HL-60 (cell line): ENCODE measurements at regions not wholly inside any gene's neighbourhood (a gene's known extent, or its start where the extent isn't known, plus 50 kb on each side); places are given as distances from the start of the nearest gene placed in this dataset.

Source experiments
- DNase-seq, 2 experiments: peaks; one replicate each; pipeline ENCODE4 v3.0.0-alpha.2; 2010 to 2020; ENCODE audit warnings: low read depth in 1 of 2, low spot score in 1 of 2
- H3K27ac ChIP-seq: fragments of 250-450 bp; sonication (Bioruptor Pico); replicated peaks from 2 replicates; pipeline ENCODE4 v1.5.1; 2020; ENCODE audit warnings: mild to moderate bottlenecking, moderate library complexity
- H3K27me3 ChIP-seq: fragments of 250-450 bp; sonication (Bioruptor Pico); 2 replicates; pipeline ENCODE4 v1.5.1; 2021; ENCODE audit warnings: mild to moderate bottlenecking, moderate library complexity; ENCODE audit not compliant: insufficient read depth, poor library complexity, severe bottlenecking
- H3K4me3 ChIP-seq: replicated peaks from 2 replicates; pipeline ENCODE4 v1.5.1; 2011; ENCODE audit warnings: mild to moderate bottlenecking, control low read depth, low read length; ENCODE audit not compliant: insufficient read depth
- GABPA ChIP-seq: IDR thresholded peaks from 2 replicates; pipeline ENCODE4 v1.6.1; 2012; ENCODE audit warnings: low read depth
- POLR2AphosphoS5 ChIP-seq: IDR thresholded peaks from 2 replicates; pipeline ENCODE4 v1.6.1; 2012; ENCODE audit warnings: low read depth
- REST ChIP-seq: IDR thresholded peaks from 2 replicates; pipeline ENCODE4 v1.6.1; 2012; ENCODE audit warnings: low read depth; ENCODE audit not compliant: insufficient replicate concordance
- SPI1 ChIP-seq: IDR thresholded peaks from 2 replicates; pipeline ENCODE4 v1.6.1; 2012; ENCODE audit warnings: low read depth, mild to moderate bottlenecking, borderline replicate concordance
- TF ChIP-seq, protein P1 (sequence below): IDR thresholded peaks from one replicate; pipeline ENCODE4 v1.5.1; 2011; ENCODE audit warnings: low read length, control low read depth, inconsistent platforms; ENCODE audit not compliant: insufficient read depth

DNA sequence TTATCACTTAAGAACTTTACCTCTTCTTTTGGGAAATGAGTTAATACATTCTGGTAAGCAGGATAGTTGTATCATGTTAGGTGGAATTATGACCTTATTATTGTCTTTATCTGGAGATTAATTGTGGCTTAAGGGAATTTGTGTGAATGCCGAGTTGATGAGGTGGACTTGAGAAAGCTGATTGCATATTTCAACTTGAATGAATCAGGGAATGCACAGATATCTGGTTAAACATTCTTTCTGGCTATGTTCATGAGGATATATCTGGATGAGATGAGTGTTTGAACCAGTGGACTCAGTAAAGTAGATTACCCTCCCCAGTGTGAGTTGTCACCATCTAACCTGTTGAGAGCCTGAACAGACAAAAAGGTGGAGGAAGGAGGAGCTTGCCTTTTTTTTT lies 326.1 kb upstream of the GOT2 start:
- H3K27me3 ChIP-seq = no peaks in the 10 kb centered on the region
- H3K4me3 ChIP-seq = no peak overlapping the region
- TF ChIP-seq SPI1 (no peak), REST (no peak), POLR2AphosphoS5 (no peak), GABPA (no peak)
- TF ChIP-seq, protein P1, sequence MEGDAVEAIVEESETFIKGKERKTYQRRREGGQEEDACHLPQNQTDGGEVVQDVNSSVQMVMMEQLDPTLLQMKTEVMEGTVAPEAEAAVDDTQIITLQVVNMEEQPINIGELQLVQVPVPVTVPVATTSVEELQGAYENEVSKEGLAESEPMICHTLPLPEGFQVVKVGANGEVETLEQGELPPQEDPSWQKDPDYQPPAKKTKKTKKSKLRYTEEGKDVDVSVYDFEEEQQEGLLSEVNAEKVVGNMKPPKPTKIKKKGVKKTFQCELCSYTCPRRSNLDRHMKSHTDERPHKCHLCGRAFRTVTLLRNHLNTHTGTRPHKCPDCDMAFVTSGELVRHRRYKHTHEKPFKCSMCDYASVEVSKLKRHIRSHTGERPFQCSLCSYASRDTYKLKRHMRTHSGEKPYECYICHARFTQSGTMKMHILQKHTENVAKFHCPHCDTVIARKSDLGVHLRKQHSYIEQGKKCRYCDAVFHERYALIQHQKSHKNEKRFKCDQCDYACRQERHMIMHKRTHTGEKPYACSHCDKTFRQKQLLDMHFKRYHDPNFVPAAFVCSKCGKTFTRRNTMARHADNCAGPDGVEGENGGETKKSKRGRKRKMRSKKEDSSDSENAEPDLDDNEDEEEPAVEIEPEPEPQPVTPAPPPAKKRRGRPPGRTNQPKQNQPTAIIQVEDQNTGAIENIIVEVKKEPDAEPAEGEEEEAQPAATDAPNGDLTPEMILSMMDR = no peak
- no peak overlapping the region for H3K27ac ChIP-seq
- DNase-seq = no peak

DNA sequence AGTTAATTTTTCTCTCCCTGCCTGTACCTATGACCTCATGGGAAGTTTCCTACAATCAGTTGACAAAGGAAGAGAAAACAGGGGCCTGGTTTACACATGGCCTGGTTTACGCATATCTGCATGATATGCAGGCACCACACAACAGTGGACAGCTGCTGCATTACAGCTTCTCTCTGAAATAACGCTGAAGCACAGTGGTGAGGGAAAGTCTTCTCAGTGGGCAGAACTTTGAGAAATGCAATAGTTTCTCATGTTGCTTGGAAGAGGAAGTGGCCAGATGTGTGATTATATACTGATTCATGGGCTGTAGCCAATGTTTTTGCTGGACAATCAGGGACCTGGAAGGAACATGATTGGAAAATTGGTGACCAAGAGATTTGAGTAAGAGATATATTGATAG lies 324.1 kb upstream of the GOT2 start:
- H3K27me3 ChIP-seq = no peaks in the 10 kb centered on the region
- no peak overlapping the region for H3K4me3 ChIP-seq
- peak; percentile 65 to 71 for DNase-seq
- H3K27ac ChIP-seq = peak overlapping the region; percentile 38
- TF ChIP-seq POLR2AphosphoS5 (no peak), REST (peak; percentile 70), SPI1 (peak; percentile 90)

DNA sequence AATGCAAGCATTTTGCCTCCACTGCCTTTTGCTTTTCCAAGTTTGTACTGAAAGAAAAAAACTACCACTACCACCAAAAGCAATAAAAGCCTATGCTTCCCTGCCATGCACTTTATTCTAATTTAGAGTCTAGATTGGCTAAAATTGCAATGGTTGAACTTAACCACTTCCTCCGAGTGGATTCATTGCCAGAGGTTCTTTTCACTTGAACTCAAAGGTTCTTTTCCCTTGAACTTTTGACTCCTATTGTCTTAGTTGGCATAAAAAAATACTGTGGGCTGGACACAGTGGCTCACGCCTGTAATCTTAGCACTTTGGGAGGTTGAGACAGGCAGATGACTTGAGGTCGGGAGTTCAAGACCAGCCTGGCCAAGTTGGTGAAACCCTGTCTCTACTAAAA lies 319.8 kb upstream of the GOT2 start:
- no peak overlapping the region for H3K27ac ChIP-seq
- TF ChIP-seq, protein P1 = no peak
- TF ChIP-seq REST (no peak), POLR2AphosphoS5 (no peak), GABPA (no peak), SPI1 (no peak)
- H3K4me3 ChIP-seq = no peak overlapping the region
- no peak for DNase-seq
- H3K27me3 ChIP-seq = no peaks in the 10 kb centered on the region
